OCI-LY3 (cell line): ENCODE measurements at regions not wholly inside any gene's neighbourhood (a gene's known extent, or its start where the extent isn't known, plus 50 kb on each side); places are given as distances from the start of the nearest gene placed in this dataset.

Experiments used
- EZH2phosphoT487 ChIP-seq: fragments of 200-600 bp; shearing (Covaris generic); IDR thresholded peaks from 2 replicates; pipeline ENCODE4 v1.6.1; 2018; ENCODE audit warnings: antibody characterized with exemption, mixed run types, low read depth
- TF ChIP-seq, protein P1 (sequence below): fragments of 200-600, 300-600 bp; sonication (generic); IDR thresholded peaks from 2 replicates; pipeline ENCODE4 v1.5.1; 2014; ENCODE audit warnings: antibody characterized with exemption, low read length, low read depth

- TF ChIP-seq, protein P1, sequence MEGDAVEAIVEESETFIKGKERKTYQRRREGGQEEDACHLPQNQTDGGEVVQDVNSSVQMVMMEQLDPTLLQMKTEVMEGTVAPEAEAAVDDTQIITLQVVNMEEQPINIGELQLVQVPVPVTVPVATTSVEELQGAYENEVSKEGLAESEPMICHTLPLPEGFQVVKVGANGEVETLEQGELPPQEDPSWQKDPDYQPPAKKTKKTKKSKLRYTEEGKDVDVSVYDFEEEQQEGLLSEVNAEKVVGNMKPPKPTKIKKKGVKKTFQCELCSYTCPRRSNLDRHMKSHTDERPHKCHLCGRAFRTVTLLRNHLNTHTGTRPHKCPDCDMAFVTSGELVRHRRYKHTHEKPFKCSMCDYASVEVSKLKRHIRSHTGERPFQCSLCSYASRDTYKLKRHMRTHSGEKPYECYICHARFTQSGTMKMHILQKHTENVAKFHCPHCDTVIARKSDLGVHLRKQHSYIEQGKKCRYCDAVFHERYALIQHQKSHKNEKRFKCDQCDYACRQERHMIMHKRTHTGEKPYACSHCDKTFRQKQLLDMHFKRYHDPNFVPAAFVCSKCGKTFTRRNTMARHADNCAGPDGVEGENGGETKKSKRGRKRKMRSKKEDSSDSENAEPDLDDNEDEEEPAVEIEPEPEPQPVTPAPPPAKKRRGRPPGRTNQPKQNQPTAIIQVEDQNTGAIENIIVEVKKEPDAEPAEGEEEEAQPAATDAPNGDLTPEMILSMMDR = no peak
- no peak for TF ChIP-seq EZH2phosphoT487
Measured at GRCh38 chr6:139568151-139568955, 193.9 kb upstream of the CITED2 start.
